ENCODE measurements at regions not wholly inside any gene's neighbourhood (a gene's known extent, or its start where the extent isn't known, plus 50 kb on each side); places are given as distances from the start of the nearest gene placed in this dataset.

- Histone ChIP-seq H3K27me3 (no peaks in the 10 kb centered on the region), H3K4me3 (no peak overlapping the region), H3K9me3 (no peaks in the 10 kb centered on the region), H3K36me3 (no peaks in the 10 kb centered on the region)
- DNase-seq, result no peak
Observed at GRCh38 chr18:41165625-41166024, 789.4 kb upstream of the PIK3C3 start.

GRCh38 chr18:41162781-41163180 is 792.3 kb upstream of the PIK3C3 start:
- H3K4me3 ChIP-seq, result no peak overlapping the region
- no peak for DNase-seq
- no peaks in the 10 kb centered on the region for H3K9me3 ChIP-seq
- H3K27me3 ChIP-seq, result no peaks in the 10 kb centered on the region
- no peaks in the 10 kb centered on the region for H3K36me3 ChIP-seq

- DNase-seq, result no peak
Observed at GRCh38 chr18:41162191-41162590, 792.8 kb upstream of the PIK3C3 start.

GRCh38 chr18:41155910-41156851 is 798.9 kb upstream of the PIK3C3 start:
- no peak for DNase-seq
- Histone ChIP-seq H3K4me3 (no peak overlapping the region), H3K27me3 (no peaks in the 10 kb centered on the region), H3K9me3 (no peaks in the 10 kb centered on the region), H3K36me3 (no peaks in the 10 kb centered on the region)

More at GRCh38 chr18:41162191-41162590, 792.8 kb upstream of the PIK3C3 start:
- no peaks in the 10 kb centered on the region for H3K9me3 ChIP-seq
- H3K36me3 ChIP-seq, result no peaks in the 10 kb centered on the region
- H3K27me3 ChIP-seq, result no peaks in the 10 kb centered on the region
- no peak overlapping the region for H3K4me3 ChIP-seq

GRCh38 chr18:41155025-41155424 is 800.0 kb upstream of the PIK3C3 start:
- DNase-seq, result no peak
- Histone ChIP-seq H3K4me3 (no peak overlapping the region), H3K36me3 (no peaks in the 10 kb centered on the region), H3K9me3 (no peaks in the 10 kb centered on the region), H3K27me3 (no peaks in the 10 kb centered on the region)

GRCh38 chr18:41153871-41154270 is 801.2 kb upstream of the PIK3C3 start:
- H3K36me3 ChIP-seq, result no peaks in the 10 kb centered on the region
- no peak overlapping the region for H3K4me3 ChIP-seq
- H3K27me3 ChIP-seq, result no peaks in the 10 kb centered on the region
- no peak for DNase-seq
- H3K9me3 ChIP-seq, result no peaks in the 10 kb centered on the region

GRCh38 chr18:41150316-41150715 is 804.7 kb upstream of the PIK3C3 start:
- Histone ChIP-seq H3K4me3 (no peak overlapping the region), H3K27me3 (no peaks in the 10 kb centered on the region), H3K9me3 (no peaks in the 10 kb centered on the region), H3K36me3 (no peaks in the 10 kb centered on the region)
- no peak for DNase-seq

GRCh38 chr18:41146301-41146700 is 808.7 kb upstream of the PIK3C3 start:
- Histone ChIP-seq H3K9me3 (no peaks in the 10 kb centered on the region), H3K27me3 (no peaks in the 10 kb centered on the region), H3K36me3 (no peaks in the 10 kb centered on the region), H3K4me3 (no peak overlapping the region)
- DNase-seq, result no peak

- H3K4me3 ChIP-seq, result no peak overlapping the region
- H3K36me3 ChIP-seq, result no peaks in the 10 kb centered on the region
- H3K9me3 ChIP-seq, result no peaks in the 10 kb centered on the region
- H3K27me3 ChIP-seq, result no peaks in the 10 kb centered on the region
- DNase-seq, result no peak
Observed at GRCh38 chr18:41145516-41145915, 809.5 kb upstream of the PIK3C3 start.

- H3K27me3 ChIP-seq, result no peaks in the 10 kb centered on the region
- no peaks in the 10 kb centered on the region for H3K9me3 ChIP-seq
- H3K36me3 ChIP-seq, result no peaks in the 10 kb centered on the region
- H3K4me3 ChIP-seq, result no peak overlapping the region
- peak; percentile 31 for DNase-seq
Observed at GRCh38 chr18:41144441-41144840, 810.6 kb upstream of the PIK3C3 start.

GRCh38 chr18:41140506-41140905 is 814.5 kb upstream of the PIK3C3 start:
- Histone ChIP-seq H3K36me3 (no peaks in the 10 kb centered on the region), H3K4me3 (no peak overlapping the region), H3K27me3 (no peaks in the 10 kb centered on the region), H3K9me3 (no peaks in the 10 kb centered on the region)
- no peak for DNase-seq

- Histone ChIP-seq H3K27me3 (no peaks in the 10 kb centered on the region), H3K4me3 (no peak overlapping the region), H3K9me3 (no peaks in the 10 kb centered on the region), H3K36me3 (no peaks in the 10 kb centered on the region)
- no peak for DNase-seq
Observed at GRCh38 chr18:41135146-41135545, 819.9 kb upstream of the PIK3C3 start.

- H3K27me3 ChIP-seq, result no peaks in the 10 kb centered on the region
- H3K9me3 ChIP-seq, result no peaks in the 10 kb centered on the region
- no peak overlapping the region for H3K4me3 ChIP-seq
- DNase-seq, result no peak
- no peaks in the 10 kb centered on the region for H3K36me3 ChIP-seq
Observed at GRCh38 chr18:41134426-41134825, 820.6 kb upstream of the PIK3C3 start.

- no peak for DNase-seq
- no peaks in the 10 kb centered on the region for H3K9me3 ChIP-seq
- H3K4me3 ChIP-seq, result no peak overlapping the region
- no peaks in the 10 kb centered on the region for H3K27me3 ChIP-seq
- H3K36me3 ChIP-seq, result no peaks in the 10 kb centered on the region
Observed at GRCh38 chr18:41131050-41131449, 824.0 kb upstream of the PIK3C3 start.

- peak; percentile 8 for DNase-seq
- Histone ChIP-seq H3K4me3 (no peak overlapping the region), H3K36me3 (no peaks in the 10 kb centered on the region), H3K27me3 (no peaks in the 10 kb centered on the region), H3K9me3 (peaks cover 3% of the 10 kb centered on the region)
Observed at GRCh38 chr18:41128545-41128944, 826.5 kb upstream of the PIK3C3 start.

GRCh38 chr18:41128126-41128525 is 826.9 kb upstream of the PIK3C3 start:
- H3K27me3 ChIP-seq, result no peaks in the 10 kb centered on the region
- H3K9me3 ChIP-seq, result peaks cover 7% of the 10 kb centered on the region
- no peak overlapping the region for H3K4me3 ChIP-seq
- H3K36me3 ChIP-seq, result no peaks in the 10 kb centered on the region
- no peak for DNase-seq

- DNase-seq, result no peak
Observed at GRCh38 chr18:41126541-41127235, 828.3 kb upstream of the PIK3C3 start.

More at GRCh38 chr18:41126541-41127235, 828.3 kb upstream of the PIK3C3 start:
- no peaks in the 10 kb centered on the region for H3K36me3 ChIP-seq
- H3K4me3 ChIP-seq, result no peak overlapping the region
- H3K27me3 ChIP-seq, result no peaks in the 10 kb centered on the region
- peaks cover 9% of the 10 kb centered on the region for H3K9me3 ChIP-seq

All from MG63 (cell line).